Liver (tissue), 8 donors: ENCODE measurements at regions not wholly inside any gene's neighbourhood (a gene's known extent, or its start where the extent isn't known, plus 50 kb on each side); places are given as distances from the start of the nearest gene placed in this dataset.

Source experiments
- DNase-seq: peaks from one replicate; pipeline ENCODE4 v3.0.0-alpha.2; 2017; ENCODE audit warnings: low spot score
- H3K27ac ChIP-seq, 2 donors: one replicate each; pipeline ENCODE4 v1.7.0; 2013; ENCODE audit warnings: inconsistent platforms in 2 of 2, low read length in 2 of 2, control low read depth in 1 of 2, low read depth in 1 of 2, mild to moderate bottlenecking in 1 of 2
- H3K27me3 ChIP-seq, 4 donors: one replicate each; pipeline versions ENCODE4 v1.6.1 to v1.7.0; 2013; ENCODE audit warnings: low read length in 3 of 4, inconsistent platforms in 1 of 4, mild to moderate bottlenecking in 1 of 4, moderate library complexity in 1 of 4; ENCODE audit not compliant: control insufficient read depth in 4 of 4, insufficient read depth in 4 of 4
- H3K36me3 ChIP-seq, 4 donors: one replicate each; pipeline versions ENCODE4 v1.6.1 to v1.7.0; 2013; ENCODE audit warnings: low read length in 3 of 4, mild to moderate bottlenecking in 3 of 4, low read depth in 1 of 4, moderate library complexity in 1 of 4; ENCODE audit not compliant: control insufficient read depth in 4 of 4, insufficient read depth in 3 of 4
- H3K4me1 ChIP-seq, 4 donors: one replicate each; pipeline versions ENCODE4 v1.6.1 to v1.7.0; 2013; ENCODE audit warnings: low read length in 3 of 4, mild to moderate bottlenecking in 3 of 4, moderate library complexity in 1 of 4; ENCODE audit not compliant: control insufficient read depth in 4 of 4, insufficient read depth in 4 of 4
- H3K4me3 ChIP-seq, 3 donors: one replicate each; pipeline versions ENCODE4 v1.6.1 to v1.7.0; 2013; ENCODE audit warnings: low read length in 3 of 3, control low read depth in 1 of 3, low read depth in 1 of 3, mild to moderate bottlenecking in 1 of 3
- H3K9ac ChIP-seq, 2 donors: one replicate each; pipeline ENCODE4 v1.7.0; 2013; ENCODE audit warnings: low read length in 2 of 2, mild to moderate bottlenecking in 2 of 2, moderate library complexity in 2 of 2, control low read depth in 1 of 2, low read depth in 1 of 2
- H3K9me3 ChIP-seq, 4 donors: one replicate each; pipeline versions ENCODE4 v1.6.1 to v1.7.0; 2013; ENCODE audit warnings: low read length in 3 of 4; ENCODE audit not compliant: control insufficient read depth in 4 of 4
- ATF3 ChIP-seq: IDR thresholded peaks from 2 replicates; pipeline ENCODE4 v1.6.1; 2016; ENCODE audit warnings: antibody characterized with exemption
- CTCF ChIP-seq: fragments of 150-350 bp; IDR thresholded peaks from 2 replicates; pipeline ENCODE4 v1.5.1; 2017; ENCODE audit warnings: improper control_type of control experiment, low read depth, low read length; ENCODE audit not compliant: missing input control
- EGR1 ChIP-seq, 2 donors: IDR thresholded peaks; 2 replicates each; pipeline ENCODE4 v1.6.1; 2016 to 2018; ENCODE audit warnings: antibody characterized with exemption in 2 of 2, low read depth in 2 of 2
- FOXA1 ChIP-seq: IDR thresholded peaks from 2 replicates; pipeline ENCODE4 v1.6.1; 2016; ENCODE audit warnings: antibody characterized with exemption
- FOXA2 ChIP-seq: IDR thresholded peaks from 2 replicates; pipeline ENCODE4 v1.6.1; 2016; ENCODE audit warnings: antibody characterized with exemption
- GABPA ChIP-seq, 2 donors: IDR thresholded peaks in 1 of 2; conservative IDR thresholded peaks in 1 of 2; 2 replicates each; pipeline ENCODE4 v1.6.1; 2016; ENCODE audit warnings: antibody characterized with exemption in 2 of 2, mild to moderate bottlenecking in 1 of 2, moderate library complexity in 1 of 2
- HNF4A ChIP-seq, 2 donors: conservative IDR thresholded peaks; 2 replicates each; pipeline ENCODE4 v1.6.1; 2016; ENCODE audit warnings: antibody characterized with exemption in 2 of 2, mild to moderate bottlenecking in 2 of 2
- HNF4G ChIP-seq: IDR thresholded peaks from 2 replicates; pipeline ENCODE4 v1.6.1; 2016; ENCODE audit warnings: antibody characterized with exemption
- JUND ChIP-seq, 2 donors: IDR thresholded peaks; 2 replicates each; pipeline ENCODE4 v1.6.1; 2016; ENCODE audit warnings: antibody characterized with exemption in 2 of 2
- MAX ChIP-seq: IDR thresholded peaks from 2 replicates; pipeline ENCODE4 v1.6.1; 2016; ENCODE audit warnings: antibody characterized with exemption
- NR2F2 ChIP-seq: IDR thresholded peaks from 2 replicates; pipeline ENCODE4 v1.6.1; 2016; ENCODE audit warnings: antibody characterized with exemption
- RAD21 ChIP-seq, 2 donors: IDR thresholded peaks; 2 replicates each; pipeline ENCODE4 v1.6.1; 2016; ENCODE audit warnings: antibody characterized with exemption in 2 of 2, mild to moderate bottlenecking in 2 of 2
- REST ChIP-seq: IDR thresholded peaks from 2 replicates; pipeline ENCODE4 v1.6.1; 2016; ENCODE audit warnings: antibody characterized with exemption, mild to moderate bottlenecking
- RXRA ChIP-seq, 2 donors: IDR thresholded peaks; 2 replicates each; pipeline ENCODE4 v1.6.1; 2017 to 2018; ENCODE audit warnings: antibody characterized with exemption in 2 of 2, mild to moderate bottlenecking in 1 of 2
- SP1 ChIP-seq: IDR thresholded peaks from 2 replicates; pipeline ENCODE4 v1.6.1; 2018; ENCODE audit warnings: antibody characterized with exemption, mild to moderate bottlenecking
- TAF1 ChIP-seq: conservative IDR thresholded peaks from 2 replicates; pipeline ENCODE4 v1.6.1; 2016; ENCODE audit warnings: antibody characterized with exemption, mild to moderate bottlenecking
- YY1 ChIP-seq: IDR thresholded peaks from 2 replicates; pipeline ENCODE4 v1.6.1; 2016; ENCODE audit warnings: antibody characterized with exemption, mild to moderate bottlenecking
- ZBTB33 ChIP-seq: IDR thresholded peaks from 2 replicates; pipeline ENCODE4 v1.6.1; 2016; ENCODE audit warnings: antibody characterized with exemption
- WGBS: extraction: QIAGEN DNeasy Blood & Tissue Kit; methylation state at CpG from one replicate; pipeline ENCODE4 v1.1.7; 2013; 5-methylcytosine and 5-hydroxymethylcytosine counted together
- donor health status: healthy.
- donor health status: healthy.
- donor health status: healthy.
- donor health status: healthy.
- donor health status: healthy.

GRCh38 chr11:134992981-134993380, 580.9 kb upstream of the B3GAT1 start:
- H3K4me1 ChIP-seq: no peaks in the 10 kb centered on the region
- no peak overlapping the region for H3K4me3 ChIP-seq
- 69% methylated on average over 6 of the region's 6 CpGs for WGBS
- H3K27me3 ChIP-seq: peaks cover 0 to 3% (median 0%) of the 10 kb centered on the region in 4 donors
- no peak overlapping the region for H3K9ac ChIP-seq
- TF ChIP-seq SP1 (no peak), ZBTB33 (no peak), RAD21 (IDR thresholded peaks at IDR 0.05) (no peak), HNF4A (conservative IDR thresholded peaks at IDR 0.05) (no peak), NR2F2 (no peak), HNF4G (no peak), GABPA (IDR thresholded peaks at IDR 0.05 in 1 of 2, conservative IDR thresholded peaks at IDR 0.05 in 1 of 2) (no peak), EGR1 (IDR thresholded peaks at IDR 0.05; ENCODE audit: low read depth in 2 of 2) (no peak), FOXA2 (no peak), MAX (no peak), FOXA1 (no peak), YY1 (no peak), RXRA (IDR thresholded peaks at IDR 0.05) (no peak), REST (no peak), ATF3 (no peak), JUND (IDR thresholded peaks at IDR 0.05) (no peak), CTCF (no peak), TAF1 (no peak)
- H3K36me3 ChIP-seq: no peaks in the 10 kb centered on the region
- DNase-seq: no peak
- H3K9me3 ChIP-seq: no peaks in the 10 kb centered on the region
- no peak overlapping the region for H3K27ac ChIP-seq
